NCI-H187 treated with DMSO at 0.1 percent for 48 hours (cell line): ENCODE measurements at regions not wholly inside any gene's neighbourhood (a gene's known extent, or its start where the extent isn't known, plus 50 kb on each side); places are given as distances from the start of the nearest gene placed in this dataset.
"Not testable (repeated sequence)": the region's sequence is repeated elsewhere in the genome, so short reads cannot be mapped to it uniquely, and the experiment has no call there.

Experiments used
- DNase-seq: peaks from one replicate; lab custom pipeline; 2025; lab: John Stamatoyannopoulos, UW

- no peak for DNase-seq
These were observed 101.5 kb downstream of the TENT5C start for GRCh38 chr1:117707371-117707770.

GRCh38 chr1:117708323-117709248, 102.7 kb downstream of the TENT5C start:
- DNase-seq: no peak

- no peak for DNase-seq
These were observed 103.4 kb downstream of the TENT5C start for GRCh38 chr1:117709249-117709691.

- no peak for DNase-seq
These were observed 104.9 kb downstream of the TENT5C start for GRCh38 chr1:117710710-117711109.

GRCh38 chr1:117712621-117713020, 106.8 kb downstream of the TENT5C start:
- no peak for DNase-seq

- DNase-seq: no peak
These were observed 108.7 kb downstream of the TENT5C start for GRCh38 chr1:117714546-117714945.

- not testable (repeated sequence) for DNase-seq
These were observed 110.2 kb downstream of the TENT5C start for GRCh38 chr1:117716030-117716429.

- DNase-seq: not testable (repeated sequence)
These were observed 112.1 kb downstream of the TENT5C start for GRCh38 chr1:117717980-117718379.

- not testable (repeated sequence) for DNase-seq
These were observed 112.7 kb downstream of the TENT5C start for GRCh38 chr1:117718596-117718995.

GRCh38 chr1:117719004-117719403, 113.2 kb downstream of the TENT5C start:
- DNase-seq: no peak

- DNase-seq: no peak
These were observed 126.4 kb downstream of the TENT5C start for GRCh38 chr1:117732065-117732797.

GRCh38 chr1:117732956-117733355, 127.1 kb downstream of the TENT5C start:
- DNase-seq: no peak

- no peak for DNase-seq
These were observed 128.6 kb downstream of the TENT5C start for GRCh38 chr1:117734403-117734802.

- no peak for DNase-seq
These were observed 129.5 kb downstream of the TENT5C start for GRCh38 chr1:117735045-117735992.

- no peak for DNase-seq
These were observed 133.7 kb downstream of the TENT5C start for GRCh38 chr1:117739504-117739903.

GRCh38 chr1:117740496-117740895, 134.6 kb downstream of the TENT5C start:
- DNase-seq: no peak

- not testable (repeated sequence) for DNase-seq
These were observed 140.7 kb downstream of the TENT5C start for GRCh38 chr1:117746565-117746964.

- DNase-seq: no peak
These were observed 141.8 kb downstream of the TENT5C start for GRCh38 chr1:117747605-117748004.

- DNase-seq: no peak
These were observed 145.5 kb downstream of the TENT5C start for GRCh38 chr1:117751321-117751720.

- DNase-seq: no peak
These were observed 146.8 kb downstream of the TENT5C start for GRCh38 chr1:117752661-117753060.

- no peak for DNase-seq
These were observed 147.4 kb downstream of the TENT5C start for GRCh38 chr1:117753232-117753631.

GRCh38 chr1:117753652-117754051, 147.8 kb downstream of the TENT5C start:
- no peak for DNase-seq
